ENCODE measurements at regions not wholly inside any gene's neighbourhood (a gene's known extent, or its start where the extent isn't known, plus 50 kb on each side); places are given as distances from the start of the nearest gene placed in this dataset.
"Not testable (repeated sequence)": the region's sequence is repeated elsewhere in the genome, so short reads cannot be mapped to it uniquely, and the experiment has no call there.

DNA sequence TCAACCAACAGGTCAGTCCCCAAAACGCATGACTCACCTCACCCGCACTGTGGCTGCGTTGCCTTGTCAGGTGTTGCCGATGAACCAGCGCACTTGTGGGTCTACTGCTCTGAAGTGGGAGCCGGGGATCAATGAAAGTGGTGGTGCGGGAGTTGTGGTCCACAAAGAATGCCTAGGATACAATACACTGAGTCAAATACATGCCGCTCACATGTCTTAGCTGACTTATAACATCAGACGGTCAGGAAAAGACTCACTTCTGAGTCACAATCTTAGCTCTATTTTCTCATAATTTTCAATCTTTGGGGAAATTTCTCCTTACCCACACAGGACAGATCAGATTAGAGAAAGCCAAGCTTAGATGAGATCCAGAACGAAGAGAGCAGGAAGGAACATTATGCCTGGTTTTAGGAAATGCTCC lies 107.1 kb upstream of the STK17B start:
- peak in 1 of 2 donors; percentile 40 for DNase-seq (ENCODE audit: low read depth in 2 of 2)

GRCh38 chr2:196279541-196279940 lies 108.2 kb upstream of the STK17B start:
- DNase-seq (ENCODE audit: low read depth in 2 of 2) = no peak

- DNase-seq (ENCODE audit: low read depth in 2 of 2) = no peak
These were observed 112.9 kb upstream of the STK17B start for GRCh38 chr2:196284144-196284844.

DNA sequence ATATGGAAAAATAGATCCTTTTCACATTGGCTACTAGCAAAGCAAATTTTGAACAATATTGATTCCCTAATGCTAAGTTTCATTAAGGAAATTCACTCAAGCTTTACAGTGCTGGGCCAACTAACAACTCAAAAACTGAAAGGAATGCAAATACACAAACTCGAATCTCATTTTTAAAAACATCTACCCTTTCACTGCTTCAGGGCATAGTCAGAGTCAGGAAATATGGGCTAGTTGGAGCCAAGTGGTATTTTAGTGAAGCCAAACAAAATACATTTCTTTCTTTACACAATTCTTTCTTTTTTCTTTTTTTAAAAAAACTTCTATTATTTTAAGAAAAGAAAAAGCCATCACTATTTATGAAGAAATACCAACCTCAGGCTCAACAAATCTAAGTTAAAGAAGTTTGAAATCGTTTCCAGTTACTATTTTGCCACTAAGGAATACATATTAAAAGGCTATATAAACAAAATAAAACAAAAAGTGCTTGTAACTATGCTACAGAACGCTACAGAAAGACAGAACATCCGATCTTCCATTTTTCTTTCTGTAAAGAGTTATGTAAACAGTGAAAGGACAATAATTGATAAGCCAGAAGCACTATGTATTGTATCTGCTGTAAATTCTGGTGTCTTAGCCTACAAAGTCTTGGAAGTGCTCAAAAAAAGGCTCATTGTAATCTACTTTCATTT lies 113.6 kb upstream of the STK17B start:
- no peak for DNase-seq (ENCODE audit: low read depth in 2 of 2)

DNA sequence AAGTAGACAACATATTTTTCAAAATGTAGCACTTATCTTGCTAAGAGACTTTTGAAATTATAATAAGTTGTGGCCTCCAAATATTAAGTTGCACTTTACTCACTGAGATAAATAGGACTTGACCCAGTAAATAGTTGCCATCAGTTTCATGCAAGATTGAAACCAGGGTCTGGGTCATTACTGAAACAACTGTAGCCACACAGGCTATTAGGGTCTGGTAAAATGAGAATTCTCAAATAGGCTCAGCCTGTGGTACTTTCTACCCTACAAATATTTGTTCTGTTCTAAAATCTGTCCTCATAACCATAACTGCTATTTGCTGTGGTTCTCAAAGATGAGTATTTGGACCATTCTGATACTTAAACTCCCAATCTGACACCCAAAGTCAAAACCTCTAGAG lies 115.4 kb upstream of the STK17B start:
- no peak for DNase-seq (ENCODE audit: low read depth in 2 of 2)

- no peak for DNase-seq (ENCODE audit: low read depth in 2 of 2)
These were observed 116.1 kb upstream of the STK17B start for GRCh38 chr2:196287523-196287922.

GRCh38 chr2:196288006-196288538 lies 116.7 kb upstream of the STK17B start:
- DNase-seq (ENCODE audit: low read depth in 2 of 2) = no peak

- DNase-seq (ENCODE audit: low read depth in 2 of 2) = no peak
These were observed 117.6 kb upstream of the STK17B start for GRCh38 chr2:196289000-196289399.

DNA sequence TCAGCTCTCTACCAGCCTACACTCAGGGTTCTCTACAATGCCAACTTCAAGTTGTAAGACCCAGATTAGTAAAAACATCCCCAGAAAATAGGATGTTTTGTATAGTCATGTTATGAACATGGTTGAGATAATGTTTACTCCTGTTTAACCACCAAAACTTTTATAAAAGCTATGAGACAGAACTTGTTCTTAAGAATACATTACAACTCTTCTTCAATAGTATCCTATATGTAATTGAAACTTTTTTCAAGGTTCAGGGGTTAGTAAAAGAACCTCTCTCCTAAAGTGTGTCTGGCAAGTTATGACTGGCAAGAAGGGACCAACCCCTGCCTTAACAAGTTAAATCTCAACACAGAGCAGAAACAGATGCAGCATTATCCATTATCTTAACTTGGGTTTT lies 118.8 kb upstream of the STK17B start:
- no peak for DNase-seq (ENCODE audit: low read depth in 2 of 2)

- no peak for DNase-seq (ENCODE audit: low read depth in 2 of 2)
These were observed 119.2 kb upstream of the STK17B start for GRCh38 chr2:196290569-196290968.

DNA sequence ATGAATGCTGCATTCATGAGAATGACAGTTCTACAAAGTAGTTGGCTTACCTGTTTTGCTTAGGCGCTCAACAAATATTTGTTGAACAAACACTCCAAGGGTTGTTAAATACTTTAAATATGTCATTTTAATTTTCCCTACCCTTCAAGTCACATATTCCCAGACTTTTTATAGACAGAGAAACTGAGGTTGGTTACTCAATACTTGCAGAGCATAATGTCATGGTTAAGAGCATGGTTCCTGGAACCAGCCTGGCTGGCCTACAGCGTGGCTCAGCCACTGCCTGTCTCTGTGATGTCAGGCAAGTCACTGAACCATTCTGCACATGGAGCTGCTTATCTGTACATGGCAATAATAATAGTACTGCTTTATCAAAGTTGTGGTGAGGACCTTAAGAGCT lies 120.0 kb upstream of the STK17B start:
- DNase-seq (ENCODE audit: low read depth in 2 of 2) = no peak

DNA sequence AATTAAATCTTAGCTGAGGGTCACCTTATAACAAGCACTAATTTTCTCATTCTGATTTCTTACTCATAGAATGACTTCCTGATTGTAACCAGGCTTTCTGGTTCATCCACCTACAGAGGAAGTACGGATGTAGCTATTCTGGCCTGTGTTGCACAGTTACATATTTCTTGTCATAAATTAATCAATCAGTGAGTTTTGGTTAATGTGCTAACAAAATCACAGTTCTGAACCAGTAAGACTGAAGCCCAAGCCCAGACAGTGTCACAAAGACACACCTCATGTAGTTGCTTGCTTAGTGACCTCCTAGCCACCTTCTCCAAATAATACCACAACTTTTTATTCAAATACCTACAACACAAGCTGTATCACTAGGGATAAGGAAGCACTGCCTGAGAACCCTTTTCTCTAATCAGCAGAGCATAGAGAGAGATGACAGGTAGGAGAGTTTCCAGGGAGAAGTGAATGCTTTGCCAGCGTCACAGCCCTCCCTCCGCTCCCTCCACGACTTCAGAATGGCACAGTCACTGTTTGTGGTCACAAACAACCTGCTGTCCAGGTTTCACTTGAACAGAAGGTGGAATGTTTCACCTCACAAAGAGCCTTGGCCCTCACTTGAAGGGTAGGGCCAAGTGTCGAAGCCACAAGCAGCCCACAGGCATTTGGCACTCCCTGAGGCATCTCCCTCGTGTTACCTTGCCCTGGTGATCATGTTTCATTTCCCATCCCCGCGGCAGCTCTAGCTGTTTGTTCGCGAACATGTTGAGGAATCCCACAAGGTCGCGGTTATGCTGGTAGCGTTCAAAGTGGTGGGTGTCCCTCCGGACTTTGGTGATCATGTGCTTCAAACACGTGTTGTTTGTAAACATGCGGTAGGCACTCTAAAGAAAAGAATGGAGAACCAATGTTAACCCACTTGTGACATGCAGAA lies 120.8 kb upstream of the STK17B start:
- DNase-seq (ENCODE audit: low read depth in 2 of 2) = no peak

- no peak for DNase-seq (ENCODE audit: low read depth in 2 of 2)
These were observed 122.6 kb upstream of the STK17B start for GRCh38 chr2:196293751-196294515.

DNA sequence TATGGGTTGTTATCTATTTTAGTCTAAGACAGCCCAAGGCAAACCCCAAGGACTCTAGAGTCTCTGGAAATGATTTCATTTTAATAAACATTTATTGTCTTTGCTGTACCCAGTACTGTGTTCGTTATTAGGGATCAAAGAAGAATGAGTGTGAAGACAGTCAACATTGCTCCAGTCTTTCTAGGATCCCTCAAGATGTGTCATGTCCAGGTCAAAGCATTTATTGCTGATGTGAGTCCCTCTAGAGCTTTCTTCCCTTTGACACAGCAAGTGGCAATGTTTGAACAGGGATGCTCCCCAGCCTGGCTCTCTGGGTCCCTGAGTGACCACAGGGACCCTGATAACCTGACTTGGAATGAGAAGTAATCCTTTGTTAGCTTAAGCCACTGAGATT lies 123.1 kb upstream of the STK17B start:
- no peak for DNase-seq (ENCODE audit: low read depth in 2 of 2)

- DNase-seq (ENCODE audit: low read depth in 2 of 2) = no peak
These were observed 123.6 kb upstream of the STK17B start for GRCh38 chr2:196295005-196295404.

- not testable (repeated sequence) for DNase-seq (ENCODE audit: low read depth in 2 of 2)
These were observed 126.8 kb upstream of the STK17B start for GRCh38 chr2:196298106-196298723.

DNA sequence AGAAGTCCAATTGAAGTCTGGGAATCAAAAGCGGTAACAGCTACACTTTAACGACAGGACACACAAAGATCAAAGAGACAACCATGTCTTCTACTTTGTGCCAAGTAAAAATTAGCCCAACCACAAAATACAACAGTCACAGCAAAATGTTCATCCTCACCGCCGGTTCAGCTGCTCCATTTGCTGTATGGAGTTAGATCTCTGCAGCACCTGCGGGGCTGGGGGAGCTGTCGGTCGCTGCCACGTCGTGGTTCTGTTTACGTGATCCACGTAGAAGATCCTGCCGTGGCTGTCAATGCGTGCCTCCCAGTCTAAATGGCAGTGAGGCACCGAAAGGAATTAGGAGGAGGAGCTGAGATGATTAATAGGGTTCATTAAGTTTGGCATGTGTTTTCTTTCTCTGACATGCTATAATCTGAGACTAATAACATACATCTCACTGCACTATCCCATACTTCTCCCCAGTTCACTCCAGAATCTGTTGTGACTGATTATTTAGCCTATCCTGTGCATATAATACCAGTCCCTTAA lies 136.5 kb upstream of the STK17B start:
- no peak for DNase-seq (ENCODE audit: low read depth in 2 of 2)

GRCh38 chr2:196309691-196310090 lies 138.3 kb upstream of the STK17B start:
- DNase-seq (ENCODE audit: low read depth in 2 of 2) = no peak

DNA sequence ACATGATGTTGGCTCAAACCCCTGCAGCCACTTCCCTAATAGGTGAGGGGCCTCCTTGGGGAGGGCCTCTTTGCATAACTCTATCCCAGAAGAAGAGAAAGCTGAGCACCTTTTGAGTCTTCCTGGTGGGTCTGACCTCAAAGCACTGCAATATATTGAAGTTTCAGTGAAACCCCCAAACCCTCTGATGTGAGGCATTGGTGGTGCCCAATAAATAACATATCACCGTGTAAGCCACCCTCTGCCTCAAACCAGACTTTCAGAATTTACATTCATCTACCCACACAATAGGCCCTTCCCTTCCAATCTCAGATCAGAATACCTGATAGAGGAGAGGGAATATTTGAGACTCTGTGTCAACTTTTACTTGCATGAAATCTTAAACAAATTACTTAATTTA lies 142.8 kb upstream of the STK17B start:
- no peak for DNase-seq (ENCODE audit: low read depth in 2 of 2)

- DNase-seq (ENCODE audit: low read depth in 2 of 2) = no peak
These were observed 143.4 kb upstream of the STK17B start for GRCh38 chr2:196314780-196315179.
